ENCODE measurements at regions not wholly inside any gene's neighbourhood (a gene's known extent, or its start where the extent isn't known, plus 50 kb on each side); places are given as distances from the start of the nearest gene placed in this dataset.
"Not testable (repeated sequence)": the region's sequence is repeated elsewhere in the genome, so short reads cannot be mapped to it uniquely, and the experiment has no call there.

DNA sequence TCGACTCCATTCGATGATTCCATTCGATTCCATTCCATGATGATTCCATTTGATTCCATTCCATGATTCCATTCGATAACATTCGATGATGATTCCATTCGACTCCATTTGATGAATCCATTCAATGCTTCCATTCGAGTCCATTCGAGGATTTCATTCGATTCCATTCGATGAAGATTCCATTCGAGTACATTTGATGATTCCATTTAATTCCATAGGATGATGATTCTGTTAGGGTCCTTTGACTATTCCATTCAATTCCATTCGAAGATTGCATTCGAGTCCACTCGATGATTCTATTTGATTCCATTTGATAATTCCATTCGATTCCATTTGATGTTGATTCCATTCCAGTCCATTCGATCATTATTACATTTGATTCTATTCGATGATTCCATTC is 239.8 kb downstream of the SHCBP1 start:
- not testable (repeated sequence) for TF ChIP-seq CTCF (IDR thresholded peaks at IDR 0.05 in 8 of 11, conservative IDR thresholded peaks at IDR 0.05 in 3 of 11); POLR2A (IDR thresholded peaks at IDR 0.05); POLR2AphosphoS5 (IDR thresholded peaks at IDR 0.05)
